ENCODE measurements at regions not wholly inside any gene's neighbourhood (a gene's known extent, or its start where the extent isn't known, plus 50 kb on each side); places are given as distances from the start of the nearest gene placed in this dataset.

- 73 to 86% (median 83%) methylated on average over 6 of the region's 6 CpGs for WGBS, 5 donors
- H3K4me3 ChIP-seq = no peak overlapping the region
- TF ChIP-seq POLR2A (IDR thresholded peaks at IDR 0.05) (no peak), CTCF (IDR thresholded peaks at IDR 0.05) (no peak), POLR2AphosphoS5 (IDR thresholded peaks at IDR 0.05) (no peak), EP300 (IDR thresholded peaks at IDR 0.05) (no peak)
- no peaks in the 10 kb centered on the region for H3K36me3 ChIP-seq
- intact Hi-C loops (cut with DNase I; ENCODE audit: low total_unique reads) = no loop called here
- no peak overlapping the region for H3K27ac ChIP-seq
- DNase-seq = no peak
- no peaks in the 10 kb centered on the region for H3K9me3 ChIP-seq
- no peaks in the 10 kb centered on the region for H3K27me3 ChIP-seq
- H3K4me1 ChIP-seq = no peaks in the 10 kb centered on the region
These were observed 380.3 kb upstream of the SPHKAP start for GRCh38 chr2:228561816-228562215.

GRCh38 chr2:228559774-228560415 is 378.4 kb upstream of the SPHKAP start:
- Histone ChIP-seq H3K27ac (no peak overlapping the region), H3K27me3 (no peaks in the 10 kb centered on the region), H3K36me3 (no peaks in the 10 kb centered on the region), H3K4me3 (no peak overlapping the region), H3K4me1 (no peaks in the 10 kb centered on the region), H3K9me3 (no peaks in the 10 kb centered on the region)
- no peak for DNase-seq
- TF ChIP-seq EP300 (IDR thresholded peaks at IDR 0.05) (no peak), POLR2A (IDR thresholded peaks at IDR 0.05) (no peak), CTCF (IDR thresholded peaks at IDR 0.05) (no peak), POLR2AphosphoS5 (IDR thresholded peaks at IDR 0.05) (no peak)
- 89 to 95% (median 93%) methylated on average over 3 of the region's 3 CpGs for WGBS, 5 donors
- intact Hi-C loops (cut with DNase I; ENCODE audit: low total_unique reads) = no loop called here

DNA sequence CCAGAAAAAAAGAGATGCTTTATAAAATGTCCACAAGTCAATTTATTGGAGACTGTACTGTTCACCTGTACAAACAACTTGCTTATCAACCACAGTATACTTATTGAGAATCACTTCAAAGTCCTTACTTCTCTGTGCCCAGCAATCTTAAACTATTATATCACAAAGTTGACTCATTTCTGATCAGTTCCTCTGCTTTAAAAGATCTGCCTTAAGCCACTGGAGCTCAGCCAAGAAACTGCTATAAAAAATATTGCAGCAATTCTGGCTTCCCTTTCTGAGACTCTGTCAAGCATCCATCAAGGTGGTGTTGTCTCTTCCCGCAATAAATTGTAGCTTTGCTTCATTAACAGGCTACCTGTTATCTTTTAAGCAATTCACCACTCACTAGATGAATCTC is 375.2 kb upstream of the SPHKAP start:
- intact Hi-C loops (cut with DNase I; ENCODE audit: low total_unique reads) = no loop called here
- no peak overlapping the region for H3K27ac ChIP-seq
- no peaks in the 10 kb centered on the region for H3K27me3 ChIP-seq
- no peak for TF ChIP-seq EP300 (IDR thresholded peaks at IDR 0.05)
- TF ChIP-seq CTCF (IDR thresholded peaks at IDR 0.05) = no peak
- TF ChIP-seq POLR2AphosphoS5 (IDR thresholded peaks at IDR 0.05) = no peak
- TF ChIP-seq POLR2A (IDR thresholded peaks at IDR 0.05) = no peak
- no peaks in the 10 kb centered on the region for H3K36me3 ChIP-seq
- H3K4me3 ChIP-seq = no peak overlapping the region
- WGBS, 5 donors = 45 to 94% (median 80%) methylated on average over 1 of the region's 1 CpG
- no peaks in the 10 kb centered on the region for H3K9me3 ChIP-seq
- no peak for DNase-seq
- H3K4me1 ChIP-seq = no peaks in the 10 kb centered on the region

DNA sequence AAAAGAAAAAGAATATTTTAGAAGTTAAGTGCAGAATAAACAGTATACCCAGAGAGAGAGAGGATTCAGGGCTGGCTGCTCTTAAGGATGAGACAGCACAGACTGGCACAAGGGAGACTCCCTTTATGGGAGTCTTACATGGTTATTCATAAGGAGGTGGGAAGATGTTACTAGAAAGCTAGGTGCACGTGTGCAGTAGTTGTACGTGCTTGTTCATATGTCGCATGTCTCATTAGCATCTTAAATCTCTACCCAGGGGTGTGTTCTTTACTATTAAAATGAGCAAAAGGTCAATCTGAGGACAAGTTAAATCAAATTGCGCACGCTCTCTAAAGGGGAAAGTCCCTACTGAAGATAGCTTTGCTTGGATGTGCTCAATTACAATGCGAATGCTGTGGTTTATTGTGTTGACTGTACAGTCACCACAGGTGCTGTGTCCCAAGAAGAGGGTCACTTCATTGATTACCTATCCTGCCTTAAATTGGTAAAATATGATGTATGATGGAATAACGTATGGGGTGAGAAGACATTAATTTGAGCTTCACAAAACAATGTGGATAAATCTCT is 368.0 kb upstream of the SPHKAP start:
- Histone ChIP-seq H3K36me3 (no peaks in the 10 kb centered on the region), H3K27ac (no peak overlapping the region), H3K9me3 (peaks cover 5 to 21% (median 11%) of the 10 kb centered on the region in 4 donors), H3K4me1 (no peaks in the 10 kb centered on the region), H3K4me3 (no peak overlapping the region), H3K27me3 (no peaks in the 10 kb centered on the region)
- DNase-seq = no peak
- TF ChIP-seq POLR2AphosphoS5 (IDR thresholded peaks at IDR 0.05) (no peak), CTCF (IDR thresholded peaks at IDR 0.05) (no peak), EP300 (IDR thresholded peaks at IDR 0.05) (no peak), POLR2A (IDR thresholded peaks at IDR 0.05) (no peak)
- WGBS, 5 donors = 83 to 92% (median 88%) methylated on average over 7 of the region's 7 CpGs
- intact Hi-C loops (cut with DNase I; ENCODE audit: low total_unique reads) = no loop called here

Measured in stomach (tissue), 8 donors.